IPS DF 4.7 (cell line): ENCODE measurements at regions not wholly inside any gene's neighbourhood (a gene's known extent, or its start where the extent isn't known, plus 50 kb on each side); places are given as distances from the start of the nearest gene placed in this dataset.
"Not testable (repeated sequence)": the region's sequence is repeated elsewhere in the genome, so short reads cannot be mapped to it uniquely, and the experiment has no call there.

ENCODE experiments used
- DNase-seq: peaks from one replicate; pipeline ENCODE4 v3.0.0-alpha.2; 2013; ENCODE audit warnings: low spot score; ENCODE audit errors: extremely low read depth

GRCh38 chr18:39276764-39277163, 1711.2 kb upstream of the CELF4 start:
- no peak for DNase-seq

GRCh38 chr18:39274535-39274934, 1708.9 kb upstream of the CELF4 start:
- DNase-seq: no peak

DNA sequence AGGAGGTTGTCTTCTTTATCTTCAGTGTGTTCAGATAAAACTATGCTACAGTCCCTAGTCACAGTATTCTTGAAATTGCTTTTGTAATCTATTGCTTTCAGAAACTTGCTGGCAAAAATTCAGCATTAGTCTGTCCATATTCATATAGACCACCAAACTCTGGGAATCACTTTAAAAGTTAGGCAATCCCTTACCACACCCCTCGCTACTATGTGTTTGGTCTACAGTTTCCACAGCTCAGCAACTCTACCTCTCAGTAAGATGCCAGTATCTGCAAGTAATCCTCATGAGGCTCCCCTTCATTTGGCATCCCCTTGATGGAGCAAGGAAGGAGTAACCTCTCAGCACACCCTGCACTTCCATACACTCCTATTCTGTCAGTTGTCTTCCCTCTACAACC, 1706.6 kb upstream of the CELF4 start:
- no peak for DNase-seq

DNA sequence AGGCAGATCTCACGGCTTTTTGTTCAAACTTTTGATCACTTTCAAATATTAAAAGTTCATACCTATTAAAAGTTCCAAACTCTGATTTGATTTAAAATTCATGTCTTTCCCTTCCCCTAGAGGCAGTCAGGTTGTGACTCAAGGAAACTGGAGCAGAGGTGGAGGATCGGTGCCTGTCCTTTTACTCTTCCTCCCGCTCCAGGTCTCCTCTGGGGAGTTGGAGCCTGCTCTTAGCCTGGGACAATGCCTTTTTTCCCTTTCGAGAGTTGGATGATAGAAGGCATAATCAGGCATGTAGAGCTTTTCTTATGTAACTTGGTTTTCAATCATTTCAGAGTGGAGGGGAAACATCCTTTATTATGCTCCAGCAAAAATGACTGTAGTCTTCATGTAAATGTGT, 1706.1 kb upstream of the CELF4 start:
- DNase-seq: no peak

GRCh38 chr18:39260565-39260964, 1695.0 kb upstream of the CELF4 start:
- DNase-seq: no peak

DNA sequence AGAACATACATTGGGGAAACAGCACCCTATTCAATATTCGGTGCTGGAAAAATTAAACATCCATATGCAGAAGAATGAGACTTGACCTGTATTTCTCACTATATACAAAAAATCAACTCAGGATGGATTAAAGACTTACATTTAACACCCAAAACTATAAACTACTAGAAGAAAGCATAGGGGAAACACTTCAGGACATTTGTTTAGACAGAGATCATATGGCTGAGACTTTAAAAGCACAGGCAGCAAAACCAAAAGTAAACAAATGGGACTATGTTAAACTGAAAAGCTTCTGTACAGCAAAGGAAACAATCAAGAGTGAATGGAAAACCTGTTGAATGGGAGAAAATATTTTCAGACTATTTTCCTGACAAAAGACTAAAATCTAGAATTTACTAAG, 1694.1 kb upstream of the CELF4 start:
- no peak for DNase-seq

DNA sequence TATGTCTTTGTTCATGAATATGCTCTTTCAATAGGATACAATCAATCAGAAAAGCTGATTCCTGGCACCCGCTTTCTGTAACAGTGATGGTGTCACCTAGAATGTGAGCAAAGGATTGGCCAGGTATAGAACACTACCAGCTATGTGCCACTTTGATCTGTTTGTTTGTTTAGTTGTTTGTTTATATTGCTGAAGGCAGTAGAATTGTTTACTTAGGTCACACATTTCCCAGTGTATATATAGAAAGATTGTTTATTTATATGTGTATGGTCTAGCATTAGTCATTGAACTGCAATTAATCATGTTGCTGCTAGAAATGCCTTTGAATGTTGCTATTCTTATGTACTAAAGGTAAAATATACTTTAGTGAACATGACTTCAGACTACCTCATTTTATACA, 1678.6 kb upstream of the CELF4 start:
- no peak for DNase-seq

GRCh38 chr18:39241534-39241933, 1675.9 kb upstream of the CELF4 start:
- DNase-seq: no peak

- DNase-seq: no peak
Measured at GRCh38 chr18:39238981-39239660, 1673.5 kb upstream of the CELF4 start.

GRCh38 chr18:39235118-39235719, 1669.6 kb upstream of the CELF4 start:
- DNase-seq: no peak

- DNase-seq: no peak
Measured at GRCh38 chr18:39232937-39233336, 1667.3 kb upstream of the CELF4 start.

- no peak for DNase-seq
Measured at GRCh38 chr18:39232490-39232889, 1666.9 kb upstream of the CELF4 start.

- no peak for DNase-seq
Measured at GRCh38 chr18:39230086-39230803, 1664.6 kb upstream of the CELF4 start.

DNA sequence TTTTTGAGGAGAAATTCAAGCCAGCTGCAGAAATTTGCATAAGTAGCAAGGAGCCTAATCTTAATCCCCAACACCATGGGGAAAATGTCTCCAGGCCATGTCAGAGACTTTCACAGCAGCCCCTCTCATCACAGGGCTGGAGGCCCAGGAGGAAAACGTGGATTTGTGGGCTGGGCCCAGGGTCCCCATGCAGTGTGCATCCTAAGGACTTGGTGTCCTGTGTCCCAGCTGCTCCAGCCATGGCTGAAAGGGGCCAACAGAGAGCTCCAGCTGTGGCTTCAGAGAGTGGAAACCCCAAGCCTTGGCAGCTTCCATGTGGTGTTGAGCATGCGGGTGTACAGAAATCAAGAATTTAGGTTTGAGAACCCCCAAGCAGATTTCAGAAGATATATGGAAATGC, 1662.2 kb upstream of the CELF4 start:
- DNase-seq: not testable (repeated sequence)

DNA sequence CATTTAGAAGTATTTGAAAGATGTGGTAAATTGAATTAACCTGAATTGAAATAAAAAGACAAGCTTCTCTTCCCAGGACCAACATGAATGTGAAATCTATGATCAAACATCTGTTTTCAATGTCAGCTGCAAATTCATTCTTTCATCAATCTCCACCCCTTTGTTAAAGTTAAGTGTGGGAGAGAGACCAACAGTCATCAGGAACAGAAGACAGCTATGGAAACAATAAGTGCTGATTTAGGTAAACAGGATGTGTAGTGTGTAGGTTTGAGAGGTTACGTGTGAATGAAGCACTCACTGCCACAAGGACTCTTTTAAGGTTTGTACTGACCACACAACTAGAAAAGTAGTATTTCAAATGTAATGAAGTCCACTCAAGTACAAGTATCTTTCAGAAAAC, 1659.8 kb upstream of the CELF4 start:
- no peak for DNase-seq

DNA sequence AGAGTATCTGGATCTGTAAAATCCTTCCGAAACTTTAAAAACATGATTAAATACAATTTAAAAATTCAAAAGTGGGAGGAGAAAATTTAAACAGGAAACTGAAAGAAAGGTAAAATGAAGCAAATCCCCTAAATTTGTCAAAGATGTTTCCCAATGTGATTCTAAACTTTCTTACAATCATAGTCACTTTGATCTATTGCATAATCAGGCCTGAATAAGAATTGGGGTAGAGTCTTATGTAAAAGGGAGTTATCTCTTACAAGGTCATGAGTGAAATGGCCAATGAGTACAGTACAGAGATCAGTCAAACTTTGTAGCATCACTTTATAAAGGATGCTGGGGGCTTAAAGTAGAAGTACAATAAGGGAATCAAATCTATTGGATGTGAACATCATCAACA, 1657.7 kb upstream of the CELF4 start:
- DNase-seq: no peak

DNA sequence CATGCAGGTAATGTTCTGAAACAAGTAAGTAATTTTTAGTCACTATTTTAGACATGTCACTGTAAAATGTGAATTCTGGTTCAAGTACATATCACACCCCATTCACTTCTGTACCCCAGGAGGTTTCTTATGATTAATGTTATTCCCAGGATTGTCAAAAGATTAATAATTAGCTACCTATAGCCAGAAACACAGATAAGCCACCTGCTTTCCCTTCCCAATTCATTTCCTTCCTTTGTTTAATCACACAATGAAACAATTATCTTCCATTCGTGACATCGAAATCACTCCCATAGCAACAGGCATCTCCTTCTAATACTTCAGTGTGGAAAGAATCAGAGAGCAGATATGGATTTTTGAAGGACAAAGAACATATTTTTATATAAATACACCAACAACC, 1650.3 kb upstream of the CELF4 start:
- no peak for DNase-seq

DNA sequence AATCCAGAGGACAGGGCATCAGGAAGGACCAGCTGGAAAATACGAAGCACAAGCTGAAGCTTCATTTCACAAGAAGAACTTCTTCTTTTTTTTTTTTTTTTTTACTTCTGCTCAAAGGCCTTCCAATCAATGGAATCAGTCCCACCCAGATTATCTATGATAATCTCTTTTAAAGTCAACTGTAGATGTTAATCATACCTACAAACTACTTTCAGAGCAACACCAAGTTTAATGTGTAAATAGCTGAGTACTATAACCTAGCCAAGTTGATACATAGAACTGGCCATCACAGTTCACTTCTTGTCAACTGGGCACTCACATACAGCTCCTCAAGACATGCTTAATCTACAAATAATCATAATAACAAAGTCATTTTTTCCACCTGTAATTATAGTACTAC, 1645.9 kb upstream of the CELF4 start:
- DNase-seq: no peak

GRCh38 chr18:39209173-39209572, 1643.6 kb upstream of the CELF4 start:
- DNase-seq: no peak

DNA sequence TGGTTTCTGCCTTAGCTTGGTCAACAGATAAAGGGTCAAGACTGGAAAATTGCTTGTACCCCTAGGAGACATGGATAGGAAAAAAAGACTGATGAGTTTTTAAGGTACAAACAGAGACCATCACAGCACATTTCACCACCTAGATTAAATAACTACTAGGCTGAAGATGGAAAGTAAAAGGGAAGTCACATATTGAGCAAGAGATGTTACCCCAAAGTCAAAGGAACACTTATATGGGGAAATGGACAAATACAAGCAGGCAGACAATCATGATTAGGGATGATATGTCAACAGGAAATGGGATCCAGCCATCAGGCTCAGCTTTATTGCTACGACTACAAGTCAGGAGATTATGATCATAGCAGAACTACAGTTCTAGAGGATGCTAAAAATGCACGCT, 1643.1 kb upstream of the CELF4 start:
- no peak for DNase-seq

- DNase-seq: no peak
Measured at GRCh38 chr18:39208190-39208589, 1642.6 kb upstream of the CELF4 start.

DNA sequence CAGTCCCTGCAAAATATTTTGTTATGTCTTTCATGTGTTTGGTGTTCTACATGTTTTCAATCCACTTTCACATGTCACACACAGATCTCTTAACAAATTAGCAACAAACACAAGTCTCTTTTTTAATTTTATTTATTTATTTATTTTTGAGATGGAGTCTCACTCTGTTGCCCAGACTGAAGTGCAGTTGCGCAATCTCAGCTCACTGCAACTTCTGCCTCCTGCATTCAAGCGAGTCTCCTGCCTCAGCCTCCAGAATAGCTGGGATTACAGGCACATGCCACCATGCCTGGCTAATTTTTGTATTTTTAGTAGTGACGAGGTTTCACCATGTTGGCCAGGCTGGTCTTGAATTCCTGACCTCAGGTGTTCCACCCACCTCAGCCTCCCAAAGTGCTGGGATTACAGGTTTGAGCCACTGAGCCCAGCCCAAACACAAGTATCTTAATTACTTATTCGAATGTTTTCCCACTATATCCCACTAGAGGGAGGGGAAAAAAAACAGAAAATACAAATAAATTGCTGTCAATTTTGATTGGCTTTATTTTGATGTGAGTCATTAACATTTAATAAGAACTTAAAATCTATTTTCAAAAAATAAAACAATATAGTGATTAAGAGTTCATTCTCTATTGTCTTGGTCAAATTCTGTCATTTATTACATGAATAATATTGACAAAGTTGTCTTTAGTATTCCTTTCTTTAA, 1641.0 kb upstream of the CELF4 start:
- DNase-seq: not testable (repeated sequence)
